Loucy (cell line): ENCODE measurements at regions not wholly inside any gene's neighbourhood (a gene's known extent, or its start where the extent isn't known, plus 50 kb on each side); places are given as distances from the start of the nearest gene placed in this dataset.

Experiments used
- H2AFZ ChIP-seq: fragments of 200-600 bp; sonication (generic); 2 replicates; pipeline ENCODE4 v1.6.0; 2016; ENCODE audit warnings: antibody characterized with exemption, mild to moderate bottlenecking, low read length, moderate library complexity
- H3F3A ChIP-seq: fragments of 200-600 bp; 2 replicates; pipeline ENCODE4 v1.6.0; 2016; ENCODE audit warnings: antibody characterized with exemption, low read depth, mild to moderate bottlenecking
- H3K27me3 ChIP-seq: fragments of 200-600 bp; sonication (generic); 2 replicates; pipeline ENCODE4 v1.6.1; 2014; ENCODE audit warnings: low read length, mild to moderate bottlenecking; ENCODE audit not compliant: insufficient read depth, poor library complexity, severe bottlenecking
- H3K36me3 ChIP-seq: fragments of 200-600 bp; sonication (generic); 2 replicates; pipeline ENCODE4 v1.6.1; 2016; ENCODE audit warnings: low read length; ENCODE audit not compliant: insufficient read depth
- H3K4me1 ChIP-seq: fragments of 200-600 bp; sonication (generic); 2 replicates; pipeline ENCODE4 v1.5.1; 2014; ENCODE audit warnings: low read length, mild to moderate bottlenecking; ENCODE audit not compliant: insufficient read depth, poor library complexity, severe bottlenecking
- H3K4me2 ChIP-seq: fragments of 200-600 bp; sonication (generic); 2 replicates; pipeline ENCODE4 v1.6.0; 2014; ENCODE audit warnings: antibody characterized with exemption, low read length, low read depth, mild to moderate bottlenecking; ENCODE audit not compliant: poor library complexity, severe bottlenecking
- H3K4me3 ChIP-seq: fragments of 200-600 bp; sonication (generic); 2 replicates; pipeline ENCODE4 v1.5.1; 2014; ENCODE audit warnings: low read length, mild to moderate bottlenecking, mixed read lengths; ENCODE audit not compliant: poor library complexity, severe bottlenecking
- H3K79me2 ChIP-seq: fragments of 200-600 bp; sonication (generic); 2 replicates; pipeline ENCODE4 v1.6.1; 2014; ENCODE audit warnings: low read length; ENCODE audit not compliant: insufficient read depth
- H3K9ac ChIP-seq: fragments of 200-600 bp; sonication (generic); 2 replicates; pipeline ENCODE4 v1.6.0; 2014; ENCODE audit warnings: mild to moderate bottlenecking, low read depth, low read length, moderate library complexity; ENCODE audit not compliant: poor library complexity, severe bottlenecking
- H3K9me2 ChIP-seq: fragments of 200-600 bp; sonication (generic); replicated peaks from 2 replicates; pipeline ENCODE4 v1.6.1; 2016; ENCODE audit warnings: low read depth, low read length, mixed read lengths
- H3K9me3 ChIP-seq: fragments of 200-600 bp; sonication (generic); 2 replicates; pipeline ENCODE4 v1.6.1; 2014; ENCODE audit warnings: mild to moderate bottlenecking, antibody characterized with exemption, low read length, low read depth; ENCODE audit not compliant: insufficient read depth
- H4K20me1 ChIP-seq: fragments of 200-600 bp; sonication (generic); 2 replicates; pipeline ENCODE4 v1.6.0; 2014; ENCODE audit warnings: antibody characterized with exemption, low read length, mild to moderate bottlenecking; ENCODE audit not compliant: insufficient read depth, poor library complexity, severe bottlenecking
- EZH2phosphoT487 ChIP-seq: fragments of 200-600 bp; IDR thresholded peaks from 2 replicates; pipeline ENCODE4 v1.6.1; 2018; ENCODE audit warnings: antibody characterized with exemption, mild to moderate bottlenecking, moderate library complexity, borderline replicate concordance
- TF ChIP-seq, protein P1 (sequence below): fragments of 200-600 bp; sonication (generic); conservative IDR thresholded peaks from 2 replicates; pipeline ENCODE4 v1.5.1; 2014; ENCODE audit warnings: mild to moderate bottlenecking, antibody characterized with exemption, low read length

DNA sequence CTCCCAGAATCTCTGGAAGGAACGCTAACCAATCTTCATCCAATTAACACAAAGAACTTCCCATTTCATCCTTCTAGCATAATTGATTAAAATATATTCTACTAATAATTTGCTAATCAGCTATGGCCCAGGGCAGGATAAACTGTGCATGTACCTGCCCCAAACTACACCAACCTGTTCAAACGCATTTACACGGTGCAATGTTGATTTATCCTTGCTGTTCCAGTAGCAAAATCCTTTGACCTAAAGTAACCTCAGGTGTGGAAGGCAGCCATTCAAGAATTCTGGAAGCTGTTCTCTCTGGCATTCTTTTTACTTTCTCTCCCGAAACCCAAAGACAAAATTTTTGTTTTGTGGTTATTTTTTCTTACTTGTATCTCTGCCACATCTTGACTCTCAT is 309.4 kb downstream of the ZNF674 start:
- H3K9me2 ChIP-seq = no peaks in the 10 kb centered on the region
- no peaks in the 10 kb centered on the region for H4K20me1 ChIP-seq
- H3K4me3 ChIP-seq = no peak overlapping the region
- no peaks in the 10 kb centered on the region for H3K79me2 ChIP-seq
- no peaks in the 10 kb centered on the region for H3F3A ChIP-seq
- no peaks in the 10 kb centered on the region for H3K9me3 ChIP-seq
- no peaks in the 10 kb centered on the region for H3K27me3 ChIP-seq
- no peak overlapping the region for H3K9ac ChIP-seq
- no peak for TF ChIP-seq EZH2phosphoT487
- TF ChIP-seq, protein P1, sequence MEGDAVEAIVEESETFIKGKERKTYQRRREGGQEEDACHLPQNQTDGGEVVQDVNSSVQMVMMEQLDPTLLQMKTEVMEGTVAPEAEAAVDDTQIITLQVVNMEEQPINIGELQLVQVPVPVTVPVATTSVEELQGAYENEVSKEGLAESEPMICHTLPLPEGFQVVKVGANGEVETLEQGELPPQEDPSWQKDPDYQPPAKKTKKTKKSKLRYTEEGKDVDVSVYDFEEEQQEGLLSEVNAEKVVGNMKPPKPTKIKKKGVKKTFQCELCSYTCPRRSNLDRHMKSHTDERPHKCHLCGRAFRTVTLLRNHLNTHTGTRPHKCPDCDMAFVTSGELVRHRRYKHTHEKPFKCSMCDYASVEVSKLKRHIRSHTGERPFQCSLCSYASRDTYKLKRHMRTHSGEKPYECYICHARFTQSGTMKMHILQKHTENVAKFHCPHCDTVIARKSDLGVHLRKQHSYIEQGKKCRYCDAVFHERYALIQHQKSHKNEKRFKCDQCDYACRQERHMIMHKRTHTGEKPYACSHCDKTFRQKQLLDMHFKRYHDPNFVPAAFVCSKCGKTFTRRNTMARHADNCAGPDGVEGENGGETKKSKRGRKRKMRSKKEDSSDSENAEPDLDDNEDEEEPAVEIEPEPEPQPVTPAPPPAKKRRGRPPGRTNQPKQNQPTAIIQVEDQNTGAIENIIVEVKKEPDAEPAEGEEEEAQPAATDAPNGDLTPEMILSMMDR = no peak
- no peaks in the 10 kb centered on the region for H3K4me1 ChIP-seq
- no peak overlapping the region for H3K4me2 ChIP-seq
- no peak overlapping the region for H2AFZ ChIP-seq
- no peaks in the 10 kb centered on the region for H3K36me3 ChIP-seq

DNA sequence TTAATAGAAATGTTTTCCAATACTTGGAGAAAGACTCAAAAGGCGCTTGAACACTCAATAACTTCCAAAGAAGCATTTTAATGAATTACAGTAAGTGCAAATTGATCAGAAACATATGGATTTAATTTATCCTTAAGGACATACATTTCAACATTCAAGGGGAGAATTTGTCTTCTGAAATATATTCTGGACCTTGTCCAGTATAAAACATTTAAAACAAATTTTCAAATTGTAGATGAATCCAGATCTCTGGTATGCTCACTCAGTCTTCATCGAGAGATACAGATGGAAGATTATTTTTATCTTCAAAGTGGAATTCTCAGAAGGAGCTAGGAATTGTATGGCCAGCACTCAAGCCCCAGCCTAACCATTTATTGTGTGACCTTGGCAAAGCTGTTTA is 310.4 kb downstream of the ZNF674 start:
- Histone ChIP-seq H2AFZ (no peak overlapping the region), H3K79me2 (no peaks in the 10 kb centered on the region), H3K9me2 (no peaks in the 10 kb centered on the region), H3K36me3 (no peaks in the 10 kb centered on the region), H3K4me2 (no peak overlapping the region), H3K4me1 (no peaks in the 10 kb centered on the region), H3K4me3 (no peak overlapping the region), H3K27me3 (no peaks in the 10 kb centered on the region), H3F3A (no peaks in the 10 kb centered on the region), H4K20me1 (no peaks in the 10 kb centered on the region), H3K9me3 (no peaks in the 10 kb centered on the region), H3K9ac (no peak overlapping the region)
- no peak for TF ChIP-seq EZH2phosphoT487
- TF ChIP-seq, protein P1 = no peak

DNA sequence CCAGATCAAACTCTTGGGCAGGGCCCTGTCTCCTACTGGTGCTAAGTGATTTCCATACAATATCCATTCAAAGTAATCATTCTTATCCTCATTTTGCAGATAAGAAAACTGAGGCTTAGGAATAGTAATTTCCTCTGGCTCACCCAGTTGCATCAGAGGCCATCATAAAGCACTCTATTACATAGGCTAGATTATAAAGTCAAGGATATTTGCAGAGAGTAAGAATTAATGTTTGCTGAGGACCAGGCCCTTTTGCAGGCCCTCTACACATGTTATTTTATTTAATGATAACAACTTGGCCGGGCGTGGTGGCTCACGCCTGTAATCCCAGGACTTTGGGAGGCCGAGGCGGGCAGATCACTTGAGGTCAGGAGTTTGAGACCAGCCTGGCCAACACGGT is 316.8 kb downstream of the ZNF674 start:
- no peaks in the 10 kb centered on the region for H3K9me3 ChIP-seq
- H3K4me2 ChIP-seq = no peak overlapping the region
- H3K27me3 ChIP-seq = no peaks in the 10 kb centered on the region
- H4K20me1 ChIP-seq = no peaks in the 10 kb centered on the region
- no peaks in the 10 kb centered on the region for H3K4me1 ChIP-seq
- no peak overlapping the region for H3K9ac ChIP-seq
- H3K79me2 ChIP-seq = no peaks in the 10 kb centered on the region
- no peaks in the 10 kb centered on the region for H3F3A ChIP-seq
- H3K36me3 ChIP-seq = no peaks in the 10 kb centered on the region
- TF ChIP-seq, protein P1 = no peak
- TF ChIP-seq EZH2phosphoT487 = no peak
- no peaks in the 10 kb centered on the region for H3K9me2 ChIP-seq
- H2AFZ ChIP-seq = no peak overlapping the region
- H3K4me3 ChIP-seq = no peak overlapping the region
